HCT116 (cell line): ENCODE measurements at regions not wholly inside any gene's neighbourhood (a gene's known extent, or its start where the extent isn't known, plus 50 kb on each side); places are given as distances from the start of the nearest gene placed in this dataset.

ENCODE experiments used
- CEBPB ChIP-seq: IDR thresholded peaks from 2 replicates; pipeline ENCODE4 v1.6.1; 2012; ENCODE audit warnings: low read depth
- POLR2A ChIP-seq: IDR thresholded peaks from 2 replicates; pipeline ENCODE4 v1.7.0; 2011; ENCODE audit warnings: borderline replicate concordance; ENCODE audit not compliant: insufficient read depth, insufficient read length; ENCODE audit errors: extremely low read depth
- POLR2AphosphoS5 ChIP-seq: IDR thresholded peaks from 2 replicates; pipeline ENCODE4 v1.6.1; 2011; ENCODE audit warnings: mild to moderate bottlenecking, low read depth, low read length, moderate library complexity
- TF ChIP-seq, protein P1 (sequence below): IDR thresholded peaks from 2 replicates; pipeline ENCODE4 v1.6.1; 2012
- TF ChIP-seq, protein P2 (sequence below), 3 experiments: fragments of 200-600 bp in 1 of 3; sonication (generic) in 1 of 3; IDR thresholded peaks in 2 of 3; conservative IDR thresholded peaks in 1 of 3; 2 replicates each; pipeline ENCODE4 v1.5.1; 2012 to 2017; ENCODE audit warnings: low read depth in 2 of 3, low read length in 2 of 3, antibody characterized with exemption in 1 of 3, borderline replicate concordance in 1 of 3, control low read depth in 1 of 3, mild to moderate bottlenecking in 1 of 3, mixed read lengths in 1 of 3, mixed run types in 1 of 3, moderate library complexity in 1 of 3; ENCODE audit not compliant: insufficient read depth in 1 of 3

DNA sequence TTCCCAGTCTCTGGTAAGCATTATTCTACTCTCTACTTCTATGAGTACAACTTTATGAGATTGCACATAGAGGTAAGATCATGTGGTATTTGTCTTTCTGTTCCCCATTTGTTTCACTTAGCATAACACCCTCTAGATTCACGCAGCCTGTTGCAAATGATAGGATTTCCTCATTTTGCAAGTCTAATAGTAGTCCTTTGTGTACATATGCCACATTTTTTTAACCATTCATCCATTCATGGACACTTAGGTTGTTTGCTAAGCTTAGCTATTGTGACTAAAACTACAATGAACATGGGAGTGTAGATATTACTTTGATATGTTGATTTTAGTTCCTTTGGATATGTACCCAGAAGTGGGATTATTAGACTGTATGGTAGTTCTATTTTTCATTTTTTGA is 717.9 kb upstream of the ALCAM start:
- TF ChIP-seq POLR2AphosphoS5 (no peak), POLR2A (no peak), CEBPB (no peak)
- TF ChIP-seq, protein P1, sequence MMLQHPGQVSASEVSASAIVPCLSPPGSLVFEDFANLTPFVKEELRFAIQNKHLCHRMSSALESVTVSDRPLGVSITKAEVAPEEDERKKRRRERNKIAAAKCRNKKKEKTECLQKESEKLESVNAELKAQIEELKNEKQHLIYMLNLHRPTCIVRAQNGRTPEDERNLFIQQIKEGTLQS: no peak
- TF ChIP-seq, protein P2, sequence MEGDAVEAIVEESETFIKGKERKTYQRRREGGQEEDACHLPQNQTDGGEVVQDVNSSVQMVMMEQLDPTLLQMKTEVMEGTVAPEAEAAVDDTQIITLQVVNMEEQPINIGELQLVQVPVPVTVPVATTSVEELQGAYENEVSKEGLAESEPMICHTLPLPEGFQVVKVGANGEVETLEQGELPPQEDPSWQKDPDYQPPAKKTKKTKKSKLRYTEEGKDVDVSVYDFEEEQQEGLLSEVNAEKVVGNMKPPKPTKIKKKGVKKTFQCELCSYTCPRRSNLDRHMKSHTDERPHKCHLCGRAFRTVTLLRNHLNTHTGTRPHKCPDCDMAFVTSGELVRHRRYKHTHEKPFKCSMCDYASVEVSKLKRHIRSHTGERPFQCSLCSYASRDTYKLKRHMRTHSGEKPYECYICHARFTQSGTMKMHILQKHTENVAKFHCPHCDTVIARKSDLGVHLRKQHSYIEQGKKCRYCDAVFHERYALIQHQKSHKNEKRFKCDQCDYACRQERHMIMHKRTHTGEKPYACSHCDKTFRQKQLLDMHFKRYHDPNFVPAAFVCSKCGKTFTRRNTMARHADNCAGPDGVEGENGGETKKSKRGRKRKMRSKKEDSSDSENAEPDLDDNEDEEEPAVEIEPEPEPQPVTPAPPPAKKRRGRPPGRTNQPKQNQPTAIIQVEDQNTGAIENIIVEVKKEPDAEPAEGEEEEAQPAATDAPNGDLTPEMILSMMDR (IDR thresholded peaks at IDR 0.05 in 2 of 3, conservative IDR thresholded peaks at IDR 0.05 in 1 of 3; ENCODE audit: borderline replicate concordance in 1 of 3, insufficient read depth in 1 of 3, low read depth in 2 of 3, low read length in 2 of 3): no peak
